ENCODE measurements at regions not wholly inside any gene's neighbourhood (a gene's known extent, or its start where the extent isn't known, plus 50 kb on each side); places are given as distances from the start of the nearest gene placed in this dataset.

GRCh38 chr7:155996718-155997280 is 184.5 kb upstream of the SHH start:
- Histone ChIP-seq H3K9me3 (ENCODE audit: control insufficient read depth, insufficient read depth, low read length) (no peaks in the 10 kb centered on the region), H3K27me3 (ENCODE audit: control insufficient read depth, insufficient read depth, low read length) (no peaks in the 10 kb centered on the region), H3K36me3 (ENCODE audit: control insufficient read depth, insufficient read depth, low read length) (no peaks in the 10 kb centered on the region), H3K4me3 (ENCODE audit: low read length) (no peak overlapping the region), H3K27ac (ENCODE audit: low read length) (no peak overlapping the region), H3K4me1 (ENCODE audit: control insufficient read depth, insufficient read depth, low read length) (peaks cover 45% of the 10 kb centered on the region)
- no peak overlapping the region for H3K4me3 Mint-ChIP-seq
- TF ChIP-seq CTCF (IDR thresholded peaks at IDR 0.05): no peak
- no peak overlapping the region for H3K27ac Mint-ChIP-seq
- H3K27me3 Mint-ChIP-seq (ENCODE audit: low read depth in 2 of 2): peaks cover 0 to 9% of the 10 kb centered on the region in 2 donors
- 5% methylated on average over 12 of the region's 12 CpGs for WGBS (ENCODE audit: insufficient coverage)
- no peaks in the 10 kb centered on the region for H3K36me3 Mint-ChIP-seq
- no peaks in the 10 kb centered on the region for H3K9me3 Mint-ChIP-seq
- DNase-seq: no peak
- peaks cover 8 to 9% of the 10 kb centered on the region in 2 donors for H3K4me1 Mint-ChIP-seq
- intact Hi-C loops (cut with micrococcal nuclease): no loop called here
- no peak for ATAC-seq

- Mint-ChIP-seq H3K27me3 (ENCODE audit: low read depth in 2 of 2) (peaks cover 0 to 9% of the 10 kb centered on the region in 2 donors), H3K4me1 (peaks cover 8 to 9% of the 10 kb centered on the region in 2 donors), H3K4me3 (no peak overlapping the region), H3K9me3 (no peaks in the 10 kb centered on the region), H3K36me3 (no peaks in the 10 kb centered on the region), H3K27ac (no peak overlapping the region)
- Histone ChIP-seq H3K36me3 (ENCODE audit: control insufficient read depth, insufficient read depth, low read length) (no peaks in the 10 kb centered on the region), H3K4me1 (ENCODE audit: control insufficient read depth, insufficient read depth, low read length) (peaks cover 45% of the 10 kb centered on the region), H3K4me3 (ENCODE audit: low read length) (no peak overlapping the region), H3K9me3 (ENCODE audit: control insufficient read depth, insufficient read depth, low read length) (no peaks in the 10 kb centered on the region), H3K27me3 (ENCODE audit: control insufficient read depth, insufficient read depth, low read length) (no peaks in the 10 kb centered on the region), H3K27ac (ENCODE audit: low read length) (no peak overlapping the region)
- intact Hi-C loops (cut with micrococcal nuclease): no loop called here
- 75% methylated on average over 10 of the region's 11 CpGs for WGBS (ENCODE audit: insufficient coverage)
- DNase-seq: peak in 1 of 2 donors; percentile 32
- ATAC-seq: no peak
- no peak for TF ChIP-seq CTCF (IDR thresholded peaks at IDR 0.05)
These were observed 182.9 kb upstream of the SHH start for GRCh38 chr7:155995183-155995612.

DNA sequence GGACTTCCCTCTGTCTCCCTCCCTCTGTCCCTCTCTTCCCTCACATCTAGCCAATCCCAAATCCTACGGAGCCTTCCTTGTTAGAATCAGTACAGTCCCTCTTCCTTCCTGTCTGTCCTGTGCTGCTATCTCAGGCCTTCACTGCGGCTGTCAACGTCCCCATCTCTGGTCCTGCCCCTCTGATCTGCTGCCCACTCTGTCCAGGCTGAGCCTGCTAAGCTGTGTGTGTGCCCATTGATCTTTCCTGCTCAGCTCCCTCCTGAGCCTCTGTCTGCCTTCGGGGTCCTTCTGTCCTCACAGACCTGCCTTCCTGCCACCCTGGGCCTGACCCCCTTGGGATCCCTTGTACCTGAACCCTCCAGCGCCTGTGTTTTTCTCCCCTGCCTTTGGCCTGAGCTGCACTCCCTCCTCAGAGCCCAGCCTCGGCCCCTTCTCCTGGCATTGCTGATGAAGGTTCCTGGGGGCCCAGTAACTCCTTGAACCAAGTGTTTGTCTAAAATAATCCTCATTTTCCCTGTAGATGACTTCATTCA is 182.1 kb upstream of the SHH start:
- Histone ChIP-seq H3K4me3 (ENCODE audit: low read length) (no peak overlapping the region), H3K4me1 (ENCODE audit: control insufficient read depth, insufficient read depth, low read length) (peaks cover 45% of the 10 kb centered on the region), H3K36me3 (ENCODE audit: control insufficient read depth, insufficient read depth, low read length) (no peaks in the 10 kb centered on the region), H3K9me3 (ENCODE audit: control insufficient read depth, insufficient read depth, low read length) (no peaks in the 10 kb centered on the region), H3K27ac (ENCODE audit: low read length) (no peak overlapping the region), H3K27me3 (ENCODE audit: control insufficient read depth, insufficient read depth, low read length) (no peaks in the 10 kb centered on the region)
- TF ChIP-seq CTCF (IDR thresholded peaks at IDR 0.05): no peak
- intact Hi-C loops (cut with micrococcal nuclease): no loop called here
- Mint-ChIP-seq H3K4me1 (peaks cover 8 to 9% of the 10 kb centered on the region in 2 donors), H3K9me3 (no peaks in the 10 kb centered on the region), H3K27me3 (ENCODE audit: low read depth in 2 of 2) (peaks cover 0 to 9% of the 10 kb centered on the region in 2 donors), H3K36me3 (no peaks in the 10 kb centered on the region), H3K27ac (no peak overlapping the region), H3K4me3 (no peak overlapping the region)
- 68% methylated on average over 6 of the region's 6 CpGs for WGBS (ENCODE audit: insufficient coverage)
- DNase-seq (no peak), ATAC-seq (no peak)

Measured in natural killer cell (primary cell).